ENCODE measurements at regions not wholly inside any gene's neighbourhood (a gene's known extent, or its start where the extent isn't known, plus 50 kb on each side); places are given as distances from the start of the nearest gene placed in this dataset.

- H3K27me3 ChIP-seq (replicated peaks) = no peaks in the 10 kb centered on the region
- H3K4me3 ChIP-seq (ENCODE audit: low read depth, low read length) = no peak overlapping the region
- H3K27ac ChIP-seq = no peak overlapping the region
- peak; percentile 20 for DNase-seq
- in situ Hi-C loops (cut with HindIII; ENCODE audit: low pct_ligation_motif_present, low sequenced_read_pairs) = no loop called here
- peak; percentile 75 for TF ChIP-seq CTCF (IDR thresholded peaks at IDR 0.05; ENCODE audit: low read depth, low read length, missing control alignments)
- no peaks in the 10 kb centered on the region for H3K36me3 ChIP-seq (replicated peaks)
Measured at GRCh38 chr3:5304789-5305683, 117.5 kb downstream of the EDEM1 start.

GRCh38 chr3:5305684-5305989 is 118.1 kb downstream of the EDEM1 start:
- DNase-seq = no peak
- TF ChIP-seq CTCF (IDR thresholded peaks at IDR 0.05; ENCODE audit: low read depth, low read length, missing control alignments) = no peak
- Histone ChIP-seq H3K4me3 (ENCODE audit: low read depth, low read length) (no peak overlapping the region), H3K36me3 (replicated peaks) (no peaks in the 10 kb centered on the region), H3K27me3 (replicated peaks) (no peaks in the 10 kb centered on the region), H3K27ac (no peak overlapping the region)
- in situ Hi-C loops (cut with HindIII; ENCODE audit: low pct_ligation_motif_present, low sequenced_read_pairs) = no loop called here

- Histone ChIP-seq H3K36me3 (replicated peaks) (no peaks in the 10 kb centered on the region), H3K27me3 (replicated peaks) (no peaks in the 10 kb centered on the region), H3K4me3 (ENCODE audit: low read depth, low read length) (no peak overlapping the region), H3K27ac (no peak overlapping the region)
- TF ChIP-seq CTCF (IDR thresholded peaks at IDR 0.05; ENCODE audit: low read depth, low read length, missing control alignments) = no peak
- DNase-seq = no peak
- in situ Hi-C loops (cut with HindIII; ENCODE audit: low pct_ligation_motif_present, low sequenced_read_pairs) = no loop called here
Measured at GRCh38 chr3:5309171-5309570, 121.7 kb downstream of the EDEM1 start.

- no peak overlapping the region for H3K4me3 ChIP-seq (ENCODE audit: low read depth, low read length)
- in situ Hi-C loops (cut with HindIII; ENCODE audit: low pct_ligation_motif_present, low sequenced_read_pairs) = no loop called here
- DNase-seq = no peak
- H3K27me3 ChIP-seq (replicated peaks) = no peaks in the 10 kb centered on the region
- H3K36me3 ChIP-seq (replicated peaks) = no peaks in the 10 kb centered on the region
- H3K27ac ChIP-seq = no peak overlapping the region
- no peak for TF ChIP-seq CTCF (IDR thresholded peaks at IDR 0.05; ENCODE audit: low read depth, low read length, missing control alignments)
Measured at GRCh38 chr3:5309602-5310001, 122.1 kb downstream of the EDEM1 start.

GRCh38 chr3:5310509-5310908 is 123.0 kb downstream of the EDEM1 start:
- no peak for DNase-seq
- no peak overlapping the region for H3K27ac ChIP-seq
- H3K27me3 ChIP-seq (replicated peaks) = no peaks in the 10 kb centered on the region
- no peak for TF ChIP-seq CTCF (IDR thresholded peaks at IDR 0.05; ENCODE audit: low read depth, low read length, missing control alignments)
- no peak overlapping the region for H3K4me3 ChIP-seq (ENCODE audit: low read depth, low read length)
- no peaks in the 10 kb centered on the region for H3K36me3 ChIP-seq (replicated peaks)
- in situ Hi-C loops (cut with HindIII; ENCODE audit: low pct_ligation_motif_present, low sequenced_read_pairs) = no loop called here

- in situ Hi-C loops (cut with HindIII; ENCODE audit: low pct_ligation_motif_present, low sequenced_read_pairs) = no loop called here
- no peak for DNase-seq
- Histone ChIP-seq H3K27me3 (replicated peaks) (no peaks in the 10 kb centered on the region), H3K4me3 (ENCODE audit: low read depth, low read length) (no peak overlapping the region), H3K27ac (no peak overlapping the region), H3K36me3 (replicated peaks) (no peaks in the 10 kb centered on the region)
- TF ChIP-seq CTCF (IDR thresholded peaks at IDR 0.05; ENCODE audit: low read depth, low read length, missing control alignments) = no peak
Measured at GRCh38 chr3:5312290-5312689, 124.8 kb downstream of the EDEM1 start.
